ENCODE measurements at regions not wholly inside any gene's neighbourhood (a gene's known extent, or its start where the extent isn't known, plus 50 kb on each side); places are given as distances from the start of the nearest gene placed in this dataset.

DNA sequence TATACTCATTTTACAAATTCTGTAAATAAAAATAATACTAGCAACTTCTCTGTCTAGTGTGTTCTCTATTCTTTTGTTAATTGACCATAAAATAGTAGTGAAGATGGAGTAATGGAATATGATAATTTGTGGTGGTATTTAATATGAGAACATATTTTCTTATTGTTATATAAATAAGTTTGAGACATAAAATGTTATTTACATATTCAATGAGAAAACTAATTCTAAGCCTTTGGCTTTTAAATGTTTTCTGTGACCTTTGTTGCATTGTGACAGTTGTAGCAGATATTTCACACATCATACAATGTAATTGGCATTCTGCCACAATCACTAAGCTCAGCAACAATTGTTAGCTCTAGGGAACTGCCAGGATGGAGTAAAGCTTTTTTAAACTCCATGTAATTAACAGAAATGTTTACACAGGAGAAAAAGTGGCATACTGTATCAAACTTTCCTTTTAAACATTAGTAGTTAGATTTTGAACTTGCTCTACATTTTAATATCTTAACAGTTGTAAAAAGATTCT lies 562.1 kb upstream of the PCDH9 start:
- TF ChIP-seq, protein P1, sequence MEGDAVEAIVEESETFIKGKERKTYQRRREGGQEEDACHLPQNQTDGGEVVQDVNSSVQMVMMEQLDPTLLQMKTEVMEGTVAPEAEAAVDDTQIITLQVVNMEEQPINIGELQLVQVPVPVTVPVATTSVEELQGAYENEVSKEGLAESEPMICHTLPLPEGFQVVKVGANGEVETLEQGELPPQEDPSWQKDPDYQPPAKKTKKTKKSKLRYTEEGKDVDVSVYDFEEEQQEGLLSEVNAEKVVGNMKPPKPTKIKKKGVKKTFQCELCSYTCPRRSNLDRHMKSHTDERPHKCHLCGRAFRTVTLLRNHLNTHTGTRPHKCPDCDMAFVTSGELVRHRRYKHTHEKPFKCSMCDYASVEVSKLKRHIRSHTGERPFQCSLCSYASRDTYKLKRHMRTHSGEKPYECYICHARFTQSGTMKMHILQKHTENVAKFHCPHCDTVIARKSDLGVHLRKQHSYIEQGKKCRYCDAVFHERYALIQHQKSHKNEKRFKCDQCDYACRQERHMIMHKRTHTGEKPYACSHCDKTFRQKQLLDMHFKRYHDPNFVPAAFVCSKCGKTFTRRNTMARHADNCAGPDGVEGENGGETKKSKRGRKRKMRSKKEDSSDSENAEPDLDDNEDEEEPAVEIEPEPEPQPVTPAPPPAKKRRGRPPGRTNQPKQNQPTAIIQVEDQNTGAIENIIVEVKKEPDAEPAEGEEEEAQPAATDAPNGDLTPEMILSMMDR (IDR thresholded peaks at IDR 0.05), result no peak
- no peak for TF ChIP-seq POLR2A (IDR thresholded peaks at IDR 0.05)

All from lower leg skin (tissue), 3 donors.